Sigmoid colon (tissue), 6 donors: ENCODE measurements at regions not wholly inside any gene's neighbourhood (a gene's known extent, or its start where the extent isn't known, plus 50 kb on each side); places are given as distances from the start of the nearest gene placed in this dataset.

Experiments
- DNase-seq: peaks from one replicate; pipeline ENCODE4 v3.0.0-alpha.2; 2019
- H3K27ac ChIP-seq, 4 donors: fragments of 200-600 bp; sonication (generic); one replicate each; pipeline ENCODE4 v1.5.1; 2016 to 2019; ENCODE audit warnings: mild to moderate bottlenecking in 1 of 4
- H3K27me3 ChIP-seq, 3 donors: fragments of 200-600 bp; sonication (generic); one replicate each; pipeline ENCODE4 v1.5.1; 2019; ENCODE audit warnings: mild to moderate bottlenecking in 1 of 3
- H3K36me3 ChIP-seq, 4 donors: fragments of 200-600 bp; sonication (generic); one replicate each; pipeline ENCODE4 v1.5.1; 2016 to 2019
- H3K4me1 ChIP-seq, 4 donors: fragments of 200-600 bp; sonication (generic); one replicate each; pipeline ENCODE4 v1.5.1; 2017 to 2019
- H3K4me3 ChIP-seq, 4 donors: fragments of 200-600 bp; sonication (generic); one replicate each; pipeline ENCODE4 v1.5.1; 2017 to 2019; ENCODE audit warnings: mild to moderate bottlenecking in 2 of 4, moderate library complexity in 1 of 4
- H3K9me3 ChIP-seq, 4 donors: fragments of 200-600 bp in 3 of 4; sonication (generic) in 3 of 4; one replicate each; pipeline versions ENCODE4 v1.5.1 to v1.6.1; 2013 to 2019
- EP300 ChIP-seq, 4 donors: sonication (generic); formaldehyde crosslinking; IDR thresholded peaks; one replicate each; pipeline ENCODE4 v1.6.1; 2017; ENCODE audit warnings: antibody characterized with exemption in 4 of 4
- POLR2A ChIP-seq, 2 donors: fragments of 450-650 bp; IDR thresholded peaks; one replicate each; pipeline ENCODE4 v1.6.1; 2016; ENCODE audit warnings: antibody characterized with exemption in 2 of 2, mild to moderate bottlenecking in 2 of 2, moderate library complexity in 2 of 2
- POLR2AphosphoS5 ChIP-seq, 4 donors: sonication (generic); formaldehyde crosslinking; IDR thresholded peaks; one replicate each; pipeline ENCODE4 v1.6.1; 2017; ENCODE audit warnings: antibody characterized with exemption in 4 of 4
- WGBS, 2 donors: extraction: QIAGEN DNeasy Blood & Tissue Kit; methylation state at CpG; one replicate each; pipeline ENCODE4 v1.1.7; 2013; 5-methylcytosine and 5-hydroxymethylcytosine counted together
- intact Hi-C: fragments of 100-400 bp; cut with DNase I; formaldehyde crosslinking; loops from one replicate; pipeline ENCODE4 v1.15.1; 2023
- TF ChIP-seq, protein P1 (sequence below), 4 experiments: fragments of 450-650 bp in 3 of 4; fragments of 200-600 bp in 1 of 4; IDR thresholded peaks; one replicate each; pipeline ENCODE4 v1.5.1; 2016 to 2019; ENCODE audit warnings: antibody characterized with exemption in 4 of 4, mild to moderate bottlenecking in 3 of 4, moderate library complexity in 2 of 4
- donor health status: healthy with polysubstance abuse.
- donor health status: healthy.

- Histone ChIP-seq H3K4me1 (no peaks in the 10 kb centered on the region), H3K9me3 (no peaks in the 10 kb centered on the region), H3K27ac (no peak overlapping the region), H3K4me3 (no peak overlapping the region), H3K27me3 (no peaks in the 10 kb centered on the region), H3K36me3 (no peaks in the 10 kb centered on the region)
- no peak for DNase-seq
- intact Hi-C loops = no loop called here
- TF ChIP-seq EP300 (IDR thresholded peaks at IDR 0.05) (no peak), POLR2AphosphoS5 (IDR thresholded peaks at IDR 0.05) (no peak)
Observed at GRCh38 chr19:31055454-31055853, 293.8 kb downstream of the TSHZ3 start.

- no peak for DNase-seq
- Histone ChIP-seq H3K36me3 (no peaks in the 10 kb centered on the region), H3K4me3 (no peak overlapping the region), H3K27ac (no peak overlapping the region), H3K4me1 (no peaks in the 10 kb centered on the region), H3K27me3 (no peaks in the 10 kb centered on the region), H3K9me3 (no peaks in the 10 kb centered on the region)
- intact Hi-C loops = no loop called here
- 41 to 63% methylated on average over 3 of the region's 3 CpGs for WGBS, 2 donors
- TF ChIP-seq POLR2AphosphoS5 (IDR thresholded peaks at IDR 0.05) (no peak), POLR2A (IDR thresholded peaks at IDR 0.05) (no peak)
- TF ChIP-seq, protein P1, sequence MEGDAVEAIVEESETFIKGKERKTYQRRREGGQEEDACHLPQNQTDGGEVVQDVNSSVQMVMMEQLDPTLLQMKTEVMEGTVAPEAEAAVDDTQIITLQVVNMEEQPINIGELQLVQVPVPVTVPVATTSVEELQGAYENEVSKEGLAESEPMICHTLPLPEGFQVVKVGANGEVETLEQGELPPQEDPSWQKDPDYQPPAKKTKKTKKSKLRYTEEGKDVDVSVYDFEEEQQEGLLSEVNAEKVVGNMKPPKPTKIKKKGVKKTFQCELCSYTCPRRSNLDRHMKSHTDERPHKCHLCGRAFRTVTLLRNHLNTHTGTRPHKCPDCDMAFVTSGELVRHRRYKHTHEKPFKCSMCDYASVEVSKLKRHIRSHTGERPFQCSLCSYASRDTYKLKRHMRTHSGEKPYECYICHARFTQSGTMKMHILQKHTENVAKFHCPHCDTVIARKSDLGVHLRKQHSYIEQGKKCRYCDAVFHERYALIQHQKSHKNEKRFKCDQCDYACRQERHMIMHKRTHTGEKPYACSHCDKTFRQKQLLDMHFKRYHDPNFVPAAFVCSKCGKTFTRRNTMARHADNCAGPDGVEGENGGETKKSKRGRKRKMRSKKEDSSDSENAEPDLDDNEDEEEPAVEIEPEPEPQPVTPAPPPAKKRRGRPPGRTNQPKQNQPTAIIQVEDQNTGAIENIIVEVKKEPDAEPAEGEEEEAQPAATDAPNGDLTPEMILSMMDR (IDR thresholded peaks at IDR 0.05) = no peak
Observed at GRCh38 chr19:31054430-31054829, 294.8 kb downstream of the TSHZ3 start.

DNA sequence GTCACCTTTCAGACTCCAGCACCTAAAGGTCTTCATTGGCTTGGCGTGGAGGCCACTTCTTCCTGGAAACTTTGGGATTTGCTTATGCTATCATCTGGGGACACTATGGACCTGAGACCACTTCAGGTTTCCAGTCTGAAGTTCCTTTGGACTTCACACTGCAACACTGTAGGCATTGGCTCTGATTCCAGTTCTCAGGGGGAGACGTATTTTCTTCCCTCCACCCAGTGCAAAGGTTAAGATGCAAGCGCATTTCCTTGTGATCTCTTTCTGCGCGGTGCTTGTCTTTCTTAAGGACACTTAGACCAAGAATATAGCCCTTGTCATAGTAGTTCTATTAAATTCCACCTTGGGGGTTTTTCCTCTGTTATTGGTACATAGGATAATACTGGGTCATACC lies 299.8 kb downstream of the TSHZ3 start:
- no peak overlapping the region for H3K27ac ChIP-seq
- H3K9me3 ChIP-seq = no peaks in the 10 kb centered on the region
- H3K4me3 ChIP-seq = no peak overlapping the region
- no peaks in the 10 kb centered on the region for H3K27me3 ChIP-seq
- TF ChIP-seq EP300 (IDR thresholded peaks at IDR 0.05) (no peak), POLR2AphosphoS5 (IDR thresholded peaks at IDR 0.05) (no peak), POLR2A (IDR thresholded peaks at IDR 0.05) (no peak)
- TF ChIP-seq, protein P1 (IDR thresholded peaks at IDR 0.05) = no peak
- H3K36me3 ChIP-seq = no peaks in the 10 kb centered on the region
- no peaks in the 10 kb centered on the region for H3K4me1 ChIP-seq
- intact Hi-C loops = no loop called here
- WGBS, 2 donors = 28 to 72% methylated on average over 5 of the region's 5 CpGs
- DNase-seq = no peak

DNA sequence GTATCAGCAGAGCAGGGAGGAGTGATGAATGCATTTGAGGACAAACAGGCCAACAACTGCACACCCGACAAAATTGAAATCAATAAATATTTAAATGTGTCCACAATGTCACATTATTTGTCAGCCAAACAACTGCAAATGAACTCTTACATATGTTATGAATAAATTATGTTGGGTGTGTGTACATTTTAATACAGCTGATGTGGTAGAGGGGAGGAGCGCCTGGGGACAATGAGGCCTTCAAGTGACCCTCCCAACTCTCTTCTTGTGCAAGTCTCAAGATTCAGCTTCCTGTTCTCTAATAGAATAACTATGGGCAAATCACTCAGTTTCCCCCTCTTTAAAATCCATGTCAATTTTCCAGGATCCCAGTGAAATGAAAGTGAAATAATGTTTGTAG lies 303.2 kb downstream of the TSHZ3 start:
- TF ChIP-seq EP300 (IDR thresholded peaks at IDR 0.05) (no peak), POLR2AphosphoS5 (IDR thresholded peaks at IDR 0.05) (no peak), POLR2A (IDR thresholded peaks at IDR 0.05) (no peak)
- TF ChIP-seq, protein P1 (IDR thresholded peaks at IDR 0.05) = no peak
- no peak overlapping the region for H3K27ac ChIP-seq
- WGBS, 2 donors = 90 to 91% methylated on average over 2 of the region's 2 CpGs
- H3K9me3 ChIP-seq = no peaks in the 10 kb centered on the region
- intact Hi-C loops = no loop called here
- no peaks in the 10 kb centered on the region for H3K4me1 ChIP-seq
- H3K4me3 ChIP-seq = no peak overlapping the region
- H3K36me3 ChIP-seq = no peaks in the 10 kb centered on the region
- no peak for DNase-seq
- H3K27me3 ChIP-seq = no peaks in the 10 kb centered on the region

DNA sequence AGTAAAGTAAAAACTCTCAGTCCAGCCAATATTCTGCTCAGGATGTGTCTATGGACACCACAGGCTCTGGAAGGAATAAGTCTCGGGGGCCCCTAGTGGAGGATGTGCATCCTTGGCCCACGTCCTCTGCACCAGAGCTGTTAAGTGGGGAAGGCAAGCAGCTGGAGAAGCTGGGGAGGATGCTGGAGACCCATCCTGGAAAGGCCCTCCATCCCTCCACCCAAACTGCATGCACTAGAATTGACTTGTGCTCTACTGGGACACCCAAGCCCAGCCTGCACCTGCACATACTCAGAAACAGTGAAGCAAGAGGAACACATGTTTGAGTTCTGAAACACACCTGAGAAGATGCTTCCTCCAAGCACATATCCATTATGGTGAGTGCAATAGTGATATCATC lies 307.8 kb downstream of the TSHZ3 start:
- 78 to 85% methylated on average over 2 of the region's 2 CpGs for WGBS, 2 donors
- no peaks in the 10 kb centered on the region for H3K27me3 ChIP-seq
- intact Hi-C loops = no loop called here
- H3K27ac ChIP-seq = no peak overlapping the region
- TF ChIP-seq, protein P1 (IDR thresholded peaks at IDR 0.05) = no peak
- TF ChIP-seq EP300 (IDR thresholded peaks at IDR 0.05) (no peak), POLR2A (IDR thresholded peaks at IDR 0.05) (no peak), POLR2AphosphoS5 (IDR thresholded peaks at IDR 0.05) (no peak)
- peaks cover 0 to 24% (median 21%) of the 10 kb centered on the region in 4 donors for H3K4me1 ChIP-seq
- no peaks in the 10 kb centered on the region for H3K36me3 ChIP-seq
- DNase-seq = no peak
- no peaks in the 10 kb centered on the region for H3K9me3 ChIP-seq
- no peak overlapping the region for H3K4me3 ChIP-seq
